Ectodermal cell (in vitro differentiated cells): ENCODE measurements at regions not wholly inside any gene's neighbourhood (a gene's known extent, or its start where the extent isn't known, plus 50 kb on each side); places are given as distances from the start of the nearest gene placed in this dataset.

Experiments
- H3K27ac ChIP-seq: 2 replicates; pipeline ENCODE4 v1.7.0; 2013; ENCODE audit warnings: mild to moderate bottlenecking, low read depth, low read length; ENCODE audit not compliant: insufficient read depth, poor library complexity, severe bottlenecking
- H3K27me3 ChIP-seq: 2 replicates; pipeline ENCODE4 v1.7.0; 2013; ENCODE audit warnings: mild to moderate bottlenecking, low read length; ENCODE audit not compliant: insufficient read depth, control insufficient read depth, poor library complexity, severe bottlenecking
- H3K36me3 ChIP-seq: one replicate; pipeline ENCODE4 v1.7.0; 2013; ENCODE audit warnings: low read length; ENCODE audit not compliant: control insufficient read depth, insufficient read depth
- H3K4me1 ChIP-seq: one replicate; pipeline ENCODE4 v1.7.0; 2013; ENCODE audit warnings: low read length; ENCODE audit not compliant: control insufficient read depth, insufficient read depth
- H3K4me3 ChIP-seq: 2 replicates; pipeline ENCODE4 v1.7.0; 2013; ENCODE audit warnings: low read depth, low read length, control low read depth; ENCODE audit not compliant: insufficient read depth
- H3K9me3 ChIP-seq: 2 replicates; pipeline ENCODE4 v1.7.0; 2013; ENCODE audit warnings: mild to moderate bottlenecking, low read length, moderate library complexity; ENCODE audit not compliant: control insufficient read depth
- WGBS, 2 experiments: methylation state at CpG; one replicate each; pipeline ENCODE4 v1.1.7; 2013; ENCODE audit warnings: missing lambda C conversion rate in 2 of 2; 5-methylcytosine and 5-hydroxymethylcytosine counted together

DNA sequence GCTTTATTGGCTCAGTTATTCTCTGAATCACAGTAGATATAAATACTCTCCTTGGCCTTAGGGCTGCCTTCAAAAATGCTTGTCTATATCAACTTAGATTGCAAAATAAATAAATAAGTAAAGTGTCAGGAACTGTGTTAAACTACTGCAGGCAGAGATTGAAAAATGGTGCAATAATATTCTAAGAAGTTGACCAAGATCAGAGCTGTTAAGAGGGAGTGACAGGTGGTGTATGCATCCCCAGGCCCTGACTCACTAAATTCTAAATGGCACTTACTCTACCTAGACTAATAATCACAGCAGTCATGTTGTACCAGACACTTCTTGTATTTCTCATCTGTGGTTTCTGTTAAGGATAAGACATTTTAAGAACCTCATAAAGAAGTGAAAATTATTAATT is 235.1 kb upstream of the SPOCK3 start:
- Histone ChIP-seq H3K4me1 (no peaks in the 10 kb centered on the region), H3K9me3 (no peaks in the 10 kb centered on the region), H3K4me3 (no peak overlapping the region), H3K27ac (no peak overlapping the region), H3K36me3 (no peaks in the 10 kb centered on the region), H3K27me3 (no peaks in the 10 kb centered on the region)

DNA sequence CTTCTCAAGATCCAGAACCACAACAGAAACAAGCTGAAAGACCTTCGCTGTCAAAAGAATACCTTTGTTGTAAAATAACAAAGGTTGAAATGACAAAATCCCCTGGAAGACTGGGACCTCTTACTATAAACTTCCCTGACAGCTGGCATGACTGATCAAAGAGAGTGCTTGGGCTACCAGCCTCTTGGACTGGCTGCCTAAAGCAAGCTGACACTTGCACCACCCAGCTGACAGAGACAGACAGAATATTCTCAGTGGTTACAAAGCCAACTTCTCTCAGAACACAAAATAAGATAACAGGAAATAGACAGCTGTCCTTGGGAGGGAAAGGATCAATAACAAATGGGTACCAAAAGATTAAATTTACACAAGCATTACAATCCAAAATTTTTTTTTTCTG is 241.7 kb upstream of the SPOCK3 start:
- Histone ChIP-seq H3K4me1 (no peaks in the 10 kb centered on the region), H3K9me3 (no peaks in the 10 kb centered on the region)
- 67% methylated on average over 1 of the region's 1 CpG; no CpG with 5 or more reads in 1 of the 2 experiments for WGBS, 2 experiments

DNA sequence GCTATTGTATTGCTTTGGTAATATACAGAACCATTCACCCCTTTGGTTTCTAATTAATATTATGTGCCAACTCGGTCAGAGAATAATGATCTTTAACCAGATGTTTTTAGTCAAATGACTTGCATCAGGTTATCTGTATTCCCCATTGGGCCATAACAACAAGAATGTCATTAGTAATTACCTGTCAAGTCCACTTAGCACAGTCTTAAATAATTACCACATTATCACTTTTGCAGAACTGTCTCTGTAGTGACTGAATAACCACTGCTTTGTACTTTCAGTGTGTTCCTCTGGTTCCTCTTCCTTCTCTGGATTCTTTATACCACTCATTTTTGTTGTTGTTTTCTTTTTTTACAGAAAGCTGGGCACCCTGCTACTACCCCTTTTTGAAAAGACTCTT is 257.7 kb upstream of the SPOCK3 start:
- no peaks in the 10 kb centered on the region for H3K9me3 ChIP-seq
- H3K27me3 ChIP-seq: no peaks in the 10 kb centered on the region
- no peak overlapping the region for H3K27ac ChIP-seq
- H3K36me3 ChIP-seq: no peaks in the 10 kb centered on the region
- H3K4me1 ChIP-seq: no peaks in the 10 kb centered on the region
- WGBS, 2 experiments: 79 to 83% methylated on average over 1 of the region's 1 CpG
- no peak overlapping the region for H3K4me3 ChIP-seq

More for the DNA sequence above, 241.7 kb upstream of the SPOCK3 start:
- Histone ChIP-seq H3K27ac (no peak overlapping the region), H3K4me3 (no peak overlapping the region), H3K36me3 (no peaks in the 10 kb centered on the region), H3K27me3 (no peaks in the 10 kb centered on the region)

DNA sequence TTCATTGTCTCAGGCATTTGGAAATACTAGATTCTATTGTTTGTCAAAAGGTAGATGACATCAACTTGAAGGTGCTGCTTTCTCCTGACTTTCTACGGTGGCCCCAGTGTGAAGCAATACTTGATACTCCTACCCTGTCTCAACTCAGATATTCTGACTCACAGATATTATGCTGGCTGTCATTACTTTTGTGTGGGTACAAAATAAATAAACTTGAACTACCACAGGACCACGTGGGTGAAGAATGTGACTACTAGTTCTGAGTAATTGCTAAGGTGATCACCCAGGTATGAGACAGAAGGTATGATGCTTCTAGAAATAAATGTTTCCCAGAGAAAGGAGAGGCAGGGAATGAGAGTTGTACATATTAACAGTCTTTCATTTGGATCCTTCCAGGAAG is 275.3 kb upstream of the SPOCK3 start:
- Histone ChIP-seq H3K4me1 (no peaks in the 10 kb centered on the region), H3K27me3 (no peaks in the 10 kb centered on the region), H3K36me3 (no peaks in the 10 kb centered on the region), H3K9me3 (no peaks in the 10 kb centered on the region), H3K27ac (no peak overlapping the region), H3K4me3 (no peak overlapping the region)
- WGBS, 2 experiments: 90 to 93% methylated on average over 2 of the region's 2 CpGs

DNA sequence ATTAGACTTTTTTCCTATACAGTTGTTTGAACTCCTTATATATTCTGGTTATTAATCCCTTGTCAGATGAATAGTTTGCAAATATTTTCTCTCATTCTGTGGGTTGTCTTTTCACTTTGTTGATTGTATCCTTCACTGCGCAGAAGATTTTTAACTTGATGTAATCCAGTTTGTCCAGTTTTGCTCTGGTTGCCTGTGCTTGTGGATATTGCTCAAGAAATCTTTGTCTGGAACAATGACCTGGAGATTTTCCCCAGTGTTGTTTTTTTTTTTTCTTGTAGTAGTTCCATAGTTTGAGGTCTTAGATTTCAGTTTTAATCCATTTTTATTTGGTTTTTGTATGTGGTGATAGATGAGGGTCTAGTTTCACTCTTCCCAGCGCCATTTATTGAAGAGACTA is 289.8 kb upstream of the SPOCK3 start:
- no peaks in the 10 kb centered on the region for H3K9me3 ChIP-seq
- H3K4me3 ChIP-seq: no peak overlapping the region
- H3K27ac ChIP-seq: no peak overlapping the region
- no peaks in the 10 kb centered on the region for H3K27me3 ChIP-seq
- no peaks in the 10 kb centered on the region for H3K4me1 ChIP-seq
- WGBS, 2 experiments: 95 to 100% methylated on average over 2 of the region's 2 CpGs
- no peaks in the 10 kb centered on the region for H3K36me3 ChIP-seq

DNA sequence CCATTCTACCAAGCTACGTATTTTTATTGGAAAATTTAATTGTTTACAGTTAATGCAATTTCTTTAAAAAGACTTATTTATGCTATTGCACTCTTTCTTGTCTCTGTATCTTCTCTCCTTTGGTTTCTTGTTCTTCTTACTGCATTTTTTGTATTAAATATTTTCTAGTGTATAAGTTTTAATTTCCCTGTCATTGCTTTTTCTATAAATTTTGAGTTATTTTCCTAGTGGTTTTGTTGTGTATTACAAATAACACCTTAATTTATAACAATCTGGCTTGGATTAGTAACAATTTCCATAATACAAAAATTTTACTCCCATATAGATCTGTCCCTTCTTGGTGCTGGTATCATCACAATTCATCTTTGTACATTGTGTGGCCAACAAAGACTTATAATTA is 303.5 kb upstream of the SPOCK3 start:
- Histone ChIP-seq H3K36me3 (no peaks in the 10 kb centered on the region), H3K27ac (no peak overlapping the region), H3K4me3 (no peak overlapping the region), H3K4me1 (no peaks in the 10 kb centered on the region), H3K27me3 (no peaks in the 10 kb centered on the region), H3K9me3 (no peaks in the 10 kb centered on the region)
- WGBS, 2 experiments: 100% methylated on average over 1 of the region's 1 CpG; no CpG with 5 or more reads in 1 of the 2 experiments

DNA sequence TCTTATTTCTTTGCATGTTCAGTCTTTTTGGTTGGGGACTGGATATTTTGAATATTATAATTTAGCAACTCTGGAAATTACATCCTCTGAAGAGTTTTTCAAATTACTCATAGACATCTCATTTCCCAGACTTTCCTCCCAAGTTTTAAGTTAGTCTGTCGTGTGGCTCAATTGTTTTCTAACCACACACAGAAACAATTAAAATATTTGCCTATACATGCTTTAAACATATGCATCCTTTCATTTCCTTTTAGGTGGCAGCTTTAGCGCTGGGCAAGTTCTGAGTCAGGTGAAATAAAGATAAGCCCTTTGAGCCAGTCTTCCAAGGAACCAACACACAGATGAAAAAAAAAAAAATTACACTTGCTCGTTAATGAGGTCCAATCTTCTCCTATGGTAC is 307.0 kb upstream of the SPOCK3 start:
- H3K36me3 ChIP-seq: no peaks in the 10 kb centered on the region
- WGBS, 2 experiments: 84 to 91% methylated on average over 3 of the region's 3 CpGs
- no peak overlapping the region for H3K4me3 ChIP-seq
- no peaks in the 10 kb centered on the region for H3K27me3 ChIP-seq
- no peaks in the 10 kb centered on the region for H3K9me3 ChIP-seq
- H3K27ac ChIP-seq: no peak overlapping the region
- no peaks in the 10 kb centered on the region for H3K4me1 ChIP-seq

DNA sequence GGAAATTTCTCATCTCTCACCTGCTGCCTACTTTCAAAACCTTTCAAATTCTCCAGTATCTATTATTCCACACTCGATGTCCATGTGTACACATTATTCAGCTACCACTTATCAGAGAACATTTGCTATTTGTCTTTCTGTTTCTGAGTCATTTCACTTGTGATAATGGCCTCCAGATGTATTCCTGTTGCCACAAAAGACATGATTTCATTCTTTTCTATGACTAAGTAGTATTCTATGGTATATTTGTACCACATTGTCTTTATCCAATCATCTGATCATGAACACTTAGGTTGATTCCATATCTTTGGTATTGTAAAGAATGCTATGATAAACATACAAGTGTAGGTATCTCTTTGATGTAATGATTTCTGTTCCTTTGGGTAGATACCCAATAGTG is 310.1 kb upstream of the SPOCK3 start:
- Histone ChIP-seq H3K4me1 (no peaks in the 10 kb centered on the region), H3K27ac (no peak overlapping the region), H3K4me3 (no peak overlapping the region), H3K27me3 (no peaks in the 10 kb centered on the region), H3K9me3 (no peaks in the 10 kb centered on the region), H3K36me3 (no peaks in the 10 kb centered on the region)
- WGBS, 2 experiments: 71 to 96% methylated on average over 1 of the region's 1 CpG

DNA sequence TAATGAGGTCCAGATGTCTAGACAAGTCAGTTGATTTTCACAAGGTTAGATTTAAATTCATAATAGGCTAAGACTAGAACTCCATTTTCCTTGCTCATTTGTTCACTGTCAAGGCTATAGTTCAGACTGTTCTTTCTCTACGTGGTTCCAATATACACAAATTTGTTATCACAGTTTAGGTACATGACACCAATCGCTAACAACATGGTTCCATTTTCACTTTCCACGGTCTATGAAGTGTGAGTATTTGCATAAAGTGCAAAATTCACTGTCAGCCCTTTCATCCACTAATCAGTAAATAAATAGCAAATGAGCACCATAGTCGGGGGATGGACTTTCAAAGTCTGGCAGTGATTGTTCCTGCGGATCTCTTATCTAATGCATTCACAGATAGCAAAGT is 315.7 kb upstream of the SPOCK3 start:
- Histone ChIP-seq H3K4me1 (no peaks in the 10 kb centered on the region), H3K36me3 (no peaks in the 10 kb centered on the region), H3K27ac (no peak overlapping the region), H3K27me3 (no peaks in the 10 kb centered on the region), H3K4me3 (no peak overlapping the region), H3K9me3 (no peaks in the 10 kb centered on the region)
- WGBS, 2 experiments: 91 to 96% methylated on average over 5 of the region's 5 CpGs

DNA sequence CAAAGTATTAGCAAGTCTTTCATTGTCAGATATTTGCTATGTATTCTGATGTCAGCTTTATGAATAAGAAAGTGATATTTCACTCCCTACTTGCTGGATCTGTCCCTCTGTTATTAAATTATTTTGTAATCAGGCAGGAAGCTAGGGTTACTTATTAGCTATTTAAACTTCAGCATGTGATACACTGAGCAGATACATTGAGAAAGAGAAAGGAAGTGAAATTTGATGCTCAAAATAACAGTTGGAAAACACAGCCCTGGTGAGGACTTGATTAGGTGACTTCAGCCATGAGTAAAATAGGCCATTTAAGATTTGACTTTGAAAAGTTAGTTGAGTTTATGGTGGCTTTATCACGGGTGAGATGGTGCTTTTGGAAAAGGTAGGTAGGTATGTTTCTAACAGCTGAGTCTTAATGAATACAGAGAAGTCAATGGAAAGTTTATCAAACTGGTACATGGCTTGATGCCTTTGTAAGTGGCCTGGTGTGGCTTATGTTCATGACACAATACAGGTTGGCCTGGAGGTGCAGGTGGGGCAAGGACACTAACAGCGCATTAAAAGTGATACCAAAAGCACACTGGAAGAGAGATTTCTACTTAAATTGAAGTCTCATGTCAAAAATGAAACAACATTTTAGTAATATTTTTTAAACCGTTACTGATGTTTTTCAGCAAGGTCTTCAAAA is 321.2 kb upstream of the SPOCK3 start:
- no peaks in the 10 kb centered on the region for H3K27me3 ChIP-seq
- H3K9me3 ChIP-seq: no peaks in the 10 kb centered on the region
- WGBS, 2 experiments: 88 to 96% methylated on average over 3 of the region's 3 CpGs
- H3K4me3 ChIP-seq: no peak overlapping the region
- no peaks in the 10 kb centered on the region for H3K36me3 ChIP-seq
- H3K27ac ChIP-seq: no peak overlapping the region
- no peaks in the 10 kb centered on the region for H3K4me1 ChIP-seq

DNA sequence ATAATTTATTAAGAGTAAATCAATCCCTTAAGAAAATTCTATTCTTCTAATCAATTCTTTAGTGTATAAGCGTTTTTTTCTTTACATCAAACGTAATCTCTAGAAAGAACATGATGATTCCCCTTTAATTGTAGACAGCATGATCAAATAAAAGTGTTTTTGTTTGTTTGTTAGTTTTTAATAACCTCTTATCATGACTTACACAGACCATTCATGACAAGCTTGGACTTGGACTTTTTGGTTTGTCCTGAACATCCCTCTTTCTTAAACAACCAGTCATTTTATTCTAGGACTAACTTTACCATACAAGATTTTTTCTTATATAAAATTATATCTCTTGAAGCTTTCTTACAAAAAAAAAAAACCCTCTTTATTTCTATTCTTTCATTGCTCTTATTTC is 344.6 kb upstream of the SPOCK3 start:
- WGBS, 2 experiments: no CpG with 5 or more reads among the region's 2 CpGs
- no peak overlapping the region for H3K4me3 ChIP-seq

More for the DNA sequence above, 344.6 kb upstream of the SPOCK3 start:
- no peaks in the 10 kb centered on the region for H3K36me3 ChIP-seq
- H3K27ac ChIP-seq: no peak overlapping the region
- no peaks in the 10 kb centered on the region for H3K4me1 ChIP-seq
- H3K27me3 ChIP-seq: no peaks in the 10 kb centered on the region
- H3K9me3 ChIP-seq: no peaks in the 10 kb centered on the region
